SJCRH30 (cell line): ENCODE measurements at regions not wholly inside any gene's neighbourhood (a gene's known extent, or its start where the extent isn't known, plus 50 kb on each side); places are given as distances from the start of the nearest gene placed in this dataset.
"Not testable (repeated sequence)": the region's sequence is repeated elsewhere in the genome, so short reads cannot be mapped to it uniquely, and the experiment has no call there.

Experiments
- DNase-seq, 2 experiments: peaks; one replicate each; pipeline ENCODE4 v3.0.0-alpha.2; 2015 to 2020
- H3K27ac ChIP-seq: fragments of 250-450 bp; sonication (Bioruptor Pico); 2 replicates; pipeline ENCODE4 v1.5.1; 2020; ENCODE audit warnings: mild to moderate bottlenecking, moderate library complexity
- H3K27me3 ChIP-seq: fragments of 250-450 bp; sonication (Bioruptor Pico); 2 replicates; pipeline ENCODE4 v1.5.1; 2020; ENCODE audit warnings: mild to moderate bottlenecking, moderate library complexity
- H3K36me3 ChIP-seq: fragments of 250-450 bp; sonication (Bioruptor Pico); 2 replicates; pipeline ENCODE4 v1.5.1; 2020; ENCODE audit warnings: mild to moderate bottlenecking, moderate library complexity
- H3K4me1 ChIP-seq: fragments of 250-450 bp; sonication (Bioruptor Pico); 2 replicates; pipeline ENCODE4 v1.5.1; 2020; ENCODE audit warnings: mild to moderate bottlenecking, moderate library complexity
- H3K4me3 ChIP-seq: fragments of 250-450 bp; sonication (Bioruptor Pico); 2 replicates; pipeline ENCODE4 v1.5.1; 2020; ENCODE audit warnings: mild to moderate bottlenecking, moderate library complexity
- H3K9me3 ChIP-seq: fragments of 250-450 bp; sonication (Bioruptor Pico); replicated peaks from 2 replicates; pipeline ENCODE4 v1.5.1; 2020; ENCODE audit warnings: mild to moderate bottlenecking, moderate library complexity

- H3K4me3 ChIP-seq, result no peak overlapping the region
These were observed 116.4 kb downstream of the BLID start for GRCh38 chr11:121999651-122000050.

GRCh38 chr11:121996574-121996973, 119.4 kb downstream of the BLID start:
- Histone ChIP-seq H3K27ac (no peak overlapping the region), H3K4me1 (peaks cover 8% of the 10 kb centered on the region; the same call in 1 of the 2 replicates), H3K27me3 (no peaks in the 10 kb centered on the region), H3K4me3 (no peak overlapping the region), H3K36me3 (peaks cover 20% of the 10 kb centered on the region), H3K9me3 (no peaks in the 10 kb centered on the region)
- no peak for DNase-seq

More at GRCh38 chr11:121999651-122000050, 116.4 kb downstream of the BLID start:
- Histone ChIP-seq H3K27me3 (no peaks in the 10 kb centered on the region), H3K4me1 (peaks cover 20% of the 10 kb centered on the region), H3K36me3 (peaks cover 21% of the 10 kb centered on the region), H3K27ac (no peak overlapping the region), H3K9me3 (peaks cover 4% of the 10 kb centered on the region; the same call in 1 of the 2 replicates)
- DNase-seq, result no peak

GRCh38 chr11:121983901-121984300, 132.1 kb downstream of the BLID start:
- H3K36me3 ChIP-seq, result no peaks in the 10 kb centered on the region; the same call in 1 of the 2 replicates
- H3K9me3 ChIP-seq, result peaks cover 3% of the 10 kb centered on the region; the same call in 1 of the 2 replicates
- no peak overlapping the region for H3K4me3 ChIP-seq

GRCh38 chr11:121977914-121978313, 138.1 kb downstream of the BLID start:
- H3K27me3 ChIP-seq, H3K36me3 ChIP-seq, H3K9me3 ChIP-seq, DNase-seq, H3K4me1 ChIP-seq, H3K27ac ChIP-seq, H3K4me3 ChIP-seq: not testable (repeated sequence)

More at GRCh38 chr11:121983901-121984300, 132.1 kb downstream of the BLID start:
- DNase-seq, result no peak
- Histone ChIP-seq H3K27me3 (no peaks in the 10 kb centered on the region), H3K4me1 (no peaks in the 10 kb centered on the region), H3K27ac (no peak overlapping the region)

- H3K4me1 ChIP-seq, result peaks cover 12% of the 10 kb centered on the region
- no peak for DNase-seq
These were observed 147.4 kb downstream of the BLID start for GRCh38 chr11:121968638-121969037.

GRCh38 chr11:121967131-121967704, 148.8 kb downstream of the BLID start:
- Histone ChIP-seq H3K27me3 (no peaks in the 10 kb centered on the region), H3K4me3 (no peak overlapping the region), H3K4me1 (peaks cover 12% of the 10 kb centered on the region), H3K27ac (no peak overlapping the region), H3K9me3 (no peaks in the 10 kb centered on the region), H3K36me3 (no peaks in the 10 kb centered on the region)
- no peak for DNase-seq

More at GRCh38 chr11:121968638-121969037, 147.4 kb downstream of the BLID start:
- Histone ChIP-seq H3K27me3 (no peaks in the 10 kb centered on the region), H3K27ac (no peak overlapping the region), H3K9me3 (no peaks in the 10 kb centered on the region), H3K4me3 (no peak overlapping the region), H3K36me3 (no peaks in the 10 kb centered on the region)

GRCh38 chr11:121965330-121965729, 150.7 kb downstream of the BLID start:
- H3K9me3 ChIP-seq, result no peaks in the 10 kb centered on the region
- no peak overlapping the region for H3K4me3 ChIP-seq
- peaks cover 12% of the 10 kb centered on the region for H3K4me1 ChIP-seq
- no peaks in the 10 kb centered on the region for H3K27me3 ChIP-seq
- no peak for DNase-seq
- no peak overlapping the region for H3K27ac ChIP-seq
- H3K36me3 ChIP-seq, result peaks cover 4% of the 10 kb centered on the region; the same call in 1 of the 2 replicates

- peaks cover 15% of the 10 kb centered on the region for H3K4me1 ChIP-seq
- no peaks in the 10 kb centered on the region for H3K27me3 ChIP-seq
- peak in 1 of 2 experiments; percentile 9 for DNase-seq
- H3K36me3 ChIP-seq, result peaks cover 4% of the 10 kb centered on the region; the same call in 1 of the 2 replicates
- no peaks in the 10 kb centered on the region for H3K9me3 ChIP-seq
- no peak overlapping the region for H3K4me3 ChIP-seq
- H3K27ac ChIP-seq, result peak overlapping the region; percentile 27; the same call in 1 of the 2 replicates
These were observed 151.4 kb downstream of the BLID start for GRCh38 chr11:121964591-121964990.

GRCh38 chr11:121963846-121964245, 152.2 kb downstream of the BLID start:
- not testable (repeated sequence) for H3K27ac ChIP-seq, DNase-seq, H3K36me3 ChIP-seq, H3K4me3 ChIP-seq, H3K27me3 ChIP-seq, H3K9me3 ChIP-seq
- H3K4me1 ChIP-seq, result peaks cover 23% of the 10 kb centered on the region

- no peak overlapping the region for H3K27ac ChIP-seq
- H3K4me3 ChIP-seq, result no peak overlapping the region
- no peak for DNase-seq
- H3K36me3 ChIP-seq, result peaks cover 4% of the 10 kb centered on the region; the same call in 1 of the 2 replicates
- no peaks in the 10 kb centered on the region for H3K9me3 ChIP-seq
- no peaks in the 10 kb centered on the region for H3K27me3 ChIP-seq
- peaks cover 30% of the 10 kb centered on the region for H3K4me1 ChIP-seq
These were observed 154.7 kb downstream of the BLID start for GRCh38 chr11:121961321-121961801.

GRCh38 chr11:121958971-121959325, 157.1 kb downstream of the BLID start:
- no peaks in the 10 kb centered on the region for H3K9me3 ChIP-seq
- H3K4me3 ChIP-seq, result no peak overlapping the region
- DNase-seq, result peak; percentile 61
- H3K36me3 ChIP-seq, result peaks cover 4% of the 10 kb centered on the region; the same call in 1 of the 2 replicates
- H3K27me3 ChIP-seq, result no peaks in the 10 kb centered on the region
- H3K4me1 ChIP-seq, result peaks cover 18% of the 10 kb centered on the region
- H3K27ac ChIP-seq, result peak overlapping the region; percentile 50

GRCh38 chr11:121958323-121958970, 157.6 kb downstream of the BLID start:
- Histone ChIP-seq H3K4me1 (peaks cover 18% of the 10 kb centered on the region), H3K27ac (peak overlapping the region; percentile 50), H3K4me3 (no peak overlapping the region), H3K27me3 (no peaks in the 10 kb centered on the region), H3K36me3 (peaks cover 4% of the 10 kb centered on the region; the same call in 1 of the 2 replicates), H3K9me3 (no peaks in the 10 kb centered on the region)
- no peak for DNase-seq

- Histone ChIP-seq H3K27me3 (no peaks in the 10 kb centered on the region), H3K36me3 (no peaks in the 10 kb centered on the region; the same call in 1 of the 2 replicates), H3K4me3 (no peak overlapping the region), H3K27ac (no peak overlapping the region), H3K9me3 (no peaks in the 10 kb centered on the region), H3K4me1 (peaks cover under 1% of the 10 kb centered on the region)
- DNase-seq, result no peak
These were observed 162.9 kb downstream of the BLID start for GRCh38 chr11:121953122-121953521.

- H3K4me3 ChIP-seq, result no peak overlapping the region
- 0 out of 2 replicates have a peak, but pooled peaks cover 2% of the 10 kb centered on the region for H3K9me3 ChIP-seq
- no peak overlapping the region for H3K27ac ChIP-seq
- DNase-seq, result no peak
- H3K36me3 ChIP-seq, result peaks cover 6% of the 10 kb centered on the region; the same call in 1 of the 2 replicates
- H3K27me3 ChIP-seq, result no peaks in the 10 kb centered on the region
- no peaks in the 10 kb centered on the region for H3K4me1 ChIP-seq
These were observed 165.9 kb downstream of the BLID start for GRCh38 chr11:121950160-121950559.

GRCh38 chr11:121946514-121946913, 169.5 kb downstream of the BLID start:
- Histone ChIP-seq H3K4me3 (no peak overlapping the region), H3K9me3 (0 out of 2 replicates have a peak, but pooled peaks cover 2% of the 10 kb centered on the region), H3K4me1 (no peaks in the 10 kb centered on the region), H3K36me3 (peaks cover 6% of the 10 kb centered on the region; the same call in 1 of the 2 replicates), H3K27me3 (no peaks in the 10 kb centered on the region), H3K27ac (no peak overlapping the region)
- DNase-seq, result no peak
